Activated T-cell treated with anti-CD3 and anti-CD28 coated beads, Interleukin-2, amount 50 U/mL, for 48 hours (primary cell): ENCODE measurements at regions not wholly inside any gene's neighbourhood (a gene's known extent, or its start where the extent isn't known, plus 50 kb on each side); places are given as distances from the start of the nearest gene placed in this dataset.
"Not testable (repeated sequence)": the region's sequence is repeated elsewhere in the genome, so short reads cannot be mapped to it uniquely, and the experiment has no call there.

Source experiments
- DNase-seq, 2 experiments: peaks; one replicate each; pipeline ENCODE4 v3.0.0-alpha.2; 2020

DNA sequence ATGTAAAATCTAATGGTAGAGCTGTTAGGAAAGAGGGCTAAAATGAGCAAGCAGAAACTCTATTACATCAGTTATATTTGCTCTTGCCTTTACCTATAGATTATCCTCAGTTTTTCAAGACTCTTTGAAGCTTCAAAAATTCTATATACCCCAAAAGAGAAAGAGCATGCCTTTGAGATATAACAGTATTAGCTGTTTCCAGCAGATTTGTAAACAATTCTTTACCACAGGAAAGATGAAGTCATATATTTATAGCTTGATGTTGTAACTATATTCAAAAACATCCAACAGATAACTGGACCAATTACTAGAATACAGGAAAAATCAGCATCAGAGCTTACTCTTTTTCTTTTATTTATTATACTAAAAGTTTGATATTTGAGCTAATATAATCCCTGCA, 416.2 kb upstream of the TPK1 start:
- no peak for DNase-seq

DNA sequence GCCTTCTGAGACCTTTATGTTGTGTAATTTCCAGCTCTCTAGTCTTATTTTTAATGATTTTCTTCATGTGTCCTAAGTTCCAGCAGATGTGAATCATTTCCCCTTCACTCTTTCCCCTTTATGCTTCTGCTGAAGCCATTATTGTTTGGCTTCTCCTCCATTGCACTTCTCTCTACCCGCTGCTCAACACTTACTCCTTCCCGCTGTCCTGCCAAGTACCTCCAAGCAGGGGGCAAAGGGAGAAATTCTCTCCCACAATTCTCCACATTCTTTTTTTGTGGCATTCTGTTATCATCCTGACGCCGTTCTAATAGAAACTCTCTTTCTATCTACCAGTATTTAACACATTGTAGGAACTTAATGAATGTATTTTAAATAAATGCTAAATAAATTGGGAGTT, 388.9 kb upstream of the TPK1 start:
- no peak for DNase-seq

DNA sequence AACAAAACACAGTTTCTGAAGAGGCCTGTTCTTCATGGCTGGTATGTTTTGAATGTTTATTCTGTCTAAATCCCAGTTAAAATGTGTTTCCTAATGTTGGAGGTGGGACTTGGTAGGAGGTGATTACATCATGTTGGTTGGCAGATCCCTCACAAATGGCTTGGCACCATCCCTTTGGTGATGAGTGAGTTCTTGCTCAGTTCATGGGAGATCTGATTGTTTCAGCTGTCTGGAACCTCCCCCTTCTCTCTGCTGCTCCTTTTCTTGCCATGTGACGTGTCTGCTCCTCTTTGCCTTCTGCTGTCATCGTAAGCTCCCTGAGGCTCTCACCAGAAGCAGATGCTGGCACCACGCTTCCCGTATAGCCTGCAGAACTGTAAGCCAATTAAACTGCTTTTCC, 383.6 kb upstream of the TPK1 start:
- no peak for DNase-seq

DNA sequence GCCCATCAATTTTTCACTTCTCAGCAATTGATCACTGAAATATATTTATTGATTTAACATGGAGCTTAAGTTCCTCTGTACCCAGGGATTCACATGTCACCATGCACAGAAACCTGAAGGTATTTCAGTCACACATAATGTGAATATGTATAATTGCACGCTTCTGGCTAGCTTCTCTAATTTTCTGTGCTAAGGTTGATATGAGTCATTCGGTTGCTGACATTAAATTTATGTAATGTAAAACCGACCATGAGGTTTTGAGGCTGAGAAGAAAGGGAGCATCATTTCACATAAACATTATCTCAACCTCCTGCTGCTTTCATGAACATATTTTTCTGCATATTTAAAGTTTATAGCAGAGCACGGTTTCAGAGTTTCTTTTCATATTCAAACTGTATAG, 381.0 kb upstream of the TPK1 start:
- no peak for DNase-seq

DNA sequence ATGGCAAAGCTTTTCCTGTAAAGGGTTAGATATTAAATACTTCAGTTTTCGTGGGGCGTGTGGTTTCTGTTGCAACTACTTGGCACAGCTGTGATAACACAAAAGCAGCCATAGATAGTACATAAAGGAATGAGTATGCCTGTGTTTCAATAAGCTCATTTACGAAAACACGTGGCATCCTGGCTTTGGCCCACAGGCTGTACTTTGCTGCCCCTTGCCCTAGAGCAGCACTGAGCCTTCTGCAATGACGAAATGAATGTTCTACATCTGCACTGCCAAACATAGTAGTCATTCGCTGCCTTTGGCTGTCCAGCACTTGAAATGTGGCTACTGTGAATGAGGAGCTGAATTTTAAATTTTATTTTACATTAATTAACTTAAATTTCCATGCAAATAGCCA, 376.2 kb upstream of the TPK1 start:
- DNase-seq, result no peak

DNA sequence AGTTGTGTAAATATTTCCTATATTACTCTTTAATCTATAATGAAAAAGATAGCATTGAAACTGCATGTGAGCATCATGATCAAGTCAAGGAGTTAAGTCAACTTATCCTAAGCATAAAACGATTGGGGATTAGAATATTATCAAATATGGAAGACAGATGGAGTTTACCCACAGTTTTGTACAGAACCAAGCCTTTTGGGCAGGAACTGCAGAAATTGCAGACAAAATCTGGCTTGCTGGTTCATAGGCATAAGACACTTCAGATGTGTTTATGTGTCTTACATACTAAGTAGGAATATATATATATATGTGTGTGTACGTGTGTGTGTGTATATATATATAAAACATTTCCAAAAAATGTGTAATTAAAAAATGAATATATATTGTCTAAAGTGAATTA, 375.4 kb upstream of the TPK1 start:
- no peak for DNase-seq

DNA sequence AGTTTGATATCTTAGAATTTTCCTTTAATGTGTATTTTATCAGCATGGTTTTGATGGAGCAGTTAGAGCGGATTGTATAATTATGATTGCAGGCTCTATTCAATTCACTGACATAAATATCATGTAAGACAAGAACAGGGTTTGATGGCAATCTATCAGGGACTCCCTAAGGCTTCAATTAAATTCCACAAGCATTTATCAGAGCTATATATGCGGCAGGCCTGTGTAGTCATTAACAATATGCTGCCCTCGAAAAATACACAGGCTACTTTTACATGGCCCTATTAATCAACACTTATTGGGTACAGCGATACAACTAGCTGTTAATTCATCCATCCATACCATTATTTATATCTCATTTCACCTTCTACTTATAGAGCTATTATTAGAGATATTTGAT, 358.1 kb upstream of the TPK1 start:
- DNase-seq, result no peak

DNA sequence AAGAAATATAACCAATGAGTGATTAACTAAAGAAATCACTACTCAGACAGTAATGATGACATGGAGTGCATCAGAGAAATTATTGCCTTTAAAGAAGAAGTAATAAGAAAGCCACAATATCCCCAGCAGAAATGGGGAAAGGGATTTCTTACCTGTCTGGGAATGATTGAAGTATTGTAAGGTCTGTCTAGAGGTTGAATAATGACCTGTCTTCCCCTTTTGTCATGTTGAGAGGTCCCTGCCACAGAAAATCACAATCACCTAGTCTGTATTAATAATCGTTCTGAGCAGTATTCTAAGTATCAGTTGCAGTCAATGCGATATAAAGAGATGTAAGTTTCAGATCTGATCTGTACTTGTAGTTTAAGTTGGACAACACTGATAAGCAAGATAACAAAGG, 349.1 kb upstream of the TPK1 start:
- no peak for DNase-seq

DNA sequence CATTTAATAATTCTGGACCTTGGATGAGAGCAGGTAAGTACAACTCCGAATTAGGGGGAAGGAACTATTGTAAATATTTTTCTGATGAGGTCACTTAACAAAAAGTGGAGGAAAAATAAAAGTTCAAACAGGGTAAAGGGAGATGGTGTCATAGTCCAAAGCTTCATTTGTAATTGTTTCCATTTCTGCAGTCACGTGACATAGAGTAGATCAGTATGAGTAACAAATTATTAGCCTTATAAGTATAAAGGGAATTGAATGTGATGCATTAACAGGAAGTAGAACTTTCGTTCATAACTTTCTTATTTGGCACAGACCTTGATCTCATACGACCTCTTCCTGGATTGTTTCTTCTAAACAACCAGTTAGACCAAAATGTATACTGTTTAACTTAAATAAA, 347.2 kb upstream of the TPK1 start:
- DNase-seq, result no peak

DNA sequence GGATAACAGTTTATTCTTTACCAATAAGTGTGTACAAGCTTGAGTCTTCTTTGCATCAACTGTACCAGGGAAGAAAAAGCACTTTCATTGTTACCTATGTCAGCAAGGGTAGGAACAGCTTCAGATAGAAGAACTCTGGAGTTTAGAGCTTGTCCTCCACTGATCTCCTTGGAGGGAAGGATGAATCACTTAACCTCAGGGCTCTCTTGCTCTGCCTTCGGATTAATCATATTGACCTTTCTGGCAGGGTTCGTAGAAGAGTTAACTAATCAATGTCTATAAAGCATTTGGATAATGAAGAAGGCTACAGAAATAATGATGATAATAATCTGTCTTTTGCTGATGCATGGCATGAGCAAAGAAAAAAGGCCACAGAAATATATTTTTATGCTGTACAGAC, 339.5 kb upstream of the TPK1 start:
- no peak for DNase-seq

DNA sequence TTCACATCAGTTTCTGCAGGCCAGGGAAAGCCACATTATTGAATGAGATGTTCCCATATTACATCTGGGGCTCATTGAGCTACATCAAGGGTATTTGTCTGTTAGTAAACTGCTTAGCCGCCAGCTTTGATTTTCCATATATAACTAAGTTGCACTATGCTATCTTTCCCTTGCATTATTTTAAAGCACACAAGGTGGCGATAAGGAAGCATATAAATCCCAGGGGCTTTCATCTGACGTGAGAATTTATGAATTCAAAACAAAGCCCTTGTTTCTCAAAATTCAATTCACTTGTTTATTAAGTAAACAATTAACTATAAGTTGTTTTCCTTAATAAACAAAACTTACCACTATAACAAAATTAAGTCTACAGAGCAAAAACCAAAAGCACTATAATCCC, 334.1 kb upstream of the TPK1 start:
- no peak for DNase-seq

DNA sequence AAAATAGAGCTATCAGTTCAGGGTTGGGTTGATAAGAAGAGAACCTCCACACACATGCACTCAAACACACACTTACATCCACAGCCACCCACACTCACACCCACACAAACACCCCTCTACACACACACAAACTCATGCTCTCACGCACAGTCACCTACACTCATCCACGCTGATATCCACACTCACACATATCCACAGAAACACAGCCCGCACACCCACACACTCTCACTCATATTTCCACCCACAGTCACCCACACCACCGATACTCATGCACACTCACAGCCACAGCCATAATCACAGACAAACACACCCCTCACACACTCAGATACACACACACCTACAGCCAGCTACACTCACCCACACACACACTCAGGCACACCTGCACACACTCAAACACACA, 333.0 kb upstream of the TPK1 start:
- no peak for DNase-seq

DNA sequence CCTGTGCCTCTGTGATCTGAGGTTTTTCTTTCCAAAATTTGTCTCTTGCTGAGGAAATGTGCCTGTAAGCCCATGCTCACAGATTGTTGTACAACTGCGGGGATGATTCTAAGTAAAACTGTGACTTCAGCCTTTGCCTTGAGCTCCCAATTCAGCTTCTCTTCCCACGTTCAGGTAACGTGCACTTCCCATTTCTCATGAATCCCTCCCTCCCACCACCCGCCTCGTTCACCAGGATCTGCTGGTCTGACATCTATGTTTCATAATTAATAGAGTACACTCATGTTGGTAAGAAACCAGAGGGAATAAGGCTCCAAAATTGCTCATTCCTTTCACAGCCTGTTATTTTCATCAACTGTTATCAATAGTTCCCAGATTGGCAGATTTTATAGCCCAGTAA, 332.6 kb upstream of the TPK1 start:
- no peak for DNase-seq

DNA sequence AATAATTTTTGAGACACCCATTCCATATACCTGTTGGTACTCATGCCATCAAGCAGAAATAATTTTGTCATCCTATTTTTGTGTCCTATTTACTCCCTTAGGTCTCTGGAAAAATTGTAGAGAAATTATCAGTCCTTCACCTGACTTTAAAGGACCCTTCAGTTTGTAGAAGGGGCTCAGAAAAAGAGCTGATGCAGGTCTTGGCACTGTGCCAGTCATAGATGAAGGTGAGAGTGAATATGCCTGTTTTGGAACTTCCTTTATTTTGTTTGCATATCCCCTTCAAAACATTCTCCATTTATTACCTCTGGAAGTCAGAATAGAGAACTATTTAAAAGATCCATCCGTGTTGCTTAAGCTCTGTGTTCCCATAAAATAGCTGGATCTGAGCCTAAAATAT, 321.0 kb upstream of the TPK1 start:
- no peak for DNase-seq

DNA sequence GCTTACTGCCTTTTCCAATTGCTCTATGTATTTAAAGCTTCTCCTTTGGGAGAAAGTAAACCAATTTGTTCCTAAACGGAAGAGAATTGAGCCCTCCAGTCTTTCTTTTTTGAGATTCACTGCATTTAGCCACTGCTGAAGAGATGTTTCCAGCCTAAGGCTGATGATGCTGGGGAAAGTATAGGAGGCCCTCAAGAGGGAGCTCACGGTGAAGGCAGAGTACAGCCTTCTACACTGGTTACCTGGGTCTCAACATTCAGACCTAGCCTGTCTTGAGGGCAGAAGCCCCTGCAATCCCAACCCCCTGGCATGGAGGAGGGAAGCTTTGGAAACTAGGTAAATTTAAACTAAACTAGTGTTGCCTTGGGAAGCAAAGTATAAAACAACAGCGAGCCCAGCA, 316.7 kb upstream of the TPK1 start:
- DNase-seq, result no peak

DNA sequence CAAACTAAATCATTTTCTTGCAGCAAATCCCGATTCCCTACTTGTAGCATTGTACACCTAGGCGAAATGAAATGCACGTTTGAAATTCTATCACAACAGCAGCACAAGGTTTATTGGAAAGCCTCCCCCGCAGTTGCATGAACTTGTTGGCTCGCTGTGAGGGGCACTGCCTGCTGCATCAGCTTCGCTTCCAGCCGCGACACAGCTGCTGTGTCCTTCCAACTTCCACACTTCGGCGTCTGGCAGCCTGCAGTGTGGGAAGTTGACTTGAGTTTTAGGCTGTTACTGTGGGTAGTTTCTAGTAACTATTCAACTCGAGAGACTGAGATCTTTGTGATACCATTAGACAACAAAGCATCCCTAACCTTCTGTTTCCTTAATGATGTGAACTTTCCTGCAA, 315.8 kb upstream of the TPK1 start:
- DNase-seq, result no peak

DNA sequence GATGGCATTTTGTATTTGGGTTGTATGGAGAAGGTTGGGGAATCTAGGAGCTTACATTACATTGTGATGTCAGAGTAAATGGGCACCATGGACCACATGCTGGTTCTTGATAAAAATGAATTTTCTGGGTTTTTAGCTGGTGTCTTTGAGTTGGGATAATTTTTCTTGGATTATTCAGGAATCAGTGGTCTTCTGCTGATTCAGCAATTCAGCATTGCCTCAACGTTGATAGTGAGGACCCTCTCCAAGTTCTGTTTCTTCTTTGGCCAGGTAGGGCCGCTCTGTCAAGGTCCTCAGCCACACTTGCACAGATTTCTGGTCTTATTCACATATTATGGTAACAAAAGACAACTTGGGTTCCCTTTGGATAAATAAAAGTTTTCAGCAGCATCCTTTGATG, 312.0 kb upstream of the TPK1 start:
- DNase-seq, result no peak

DNA sequence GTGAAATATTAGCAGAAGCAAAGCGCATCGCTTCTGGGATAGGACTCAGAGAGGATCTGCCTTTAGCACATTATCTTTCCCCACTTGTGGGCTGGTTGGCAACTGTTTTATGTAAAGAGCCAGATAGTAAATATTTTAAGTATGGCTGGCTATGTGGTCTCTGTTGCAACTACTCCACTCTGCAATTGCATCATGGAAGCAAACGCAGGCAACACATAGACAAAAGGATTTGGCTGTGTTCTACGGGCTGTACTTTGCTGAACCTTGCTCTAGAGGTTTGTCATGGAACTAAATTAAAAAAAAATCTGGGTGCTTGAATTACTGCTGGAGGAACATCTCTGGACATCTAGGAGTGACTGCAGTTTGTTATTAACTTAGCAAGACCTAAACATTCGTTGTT, 307.8 kb upstream of the TPK1 start:
- DNase-seq, result no peak

DNA sequence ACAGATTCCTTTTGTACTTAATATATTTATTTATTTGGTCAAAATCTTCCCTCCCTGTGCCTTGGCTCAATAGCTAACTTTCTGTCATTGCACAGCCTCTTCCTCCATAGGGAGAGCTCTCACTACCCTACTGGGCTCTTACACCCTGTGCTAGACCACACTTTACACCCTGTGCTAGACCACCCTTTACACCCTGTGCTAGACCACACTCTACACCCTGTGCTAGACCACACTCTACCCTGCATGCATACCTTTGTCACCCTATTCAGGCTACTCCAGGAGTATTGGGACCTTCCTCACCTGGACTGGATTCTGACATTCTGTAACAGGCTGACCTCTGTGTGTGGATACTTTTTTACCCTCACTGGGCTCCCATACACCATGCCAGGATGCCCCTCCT, 298.5 kb upstream of the TPK1 start:
- no peak for DNase-seq

DNA sequence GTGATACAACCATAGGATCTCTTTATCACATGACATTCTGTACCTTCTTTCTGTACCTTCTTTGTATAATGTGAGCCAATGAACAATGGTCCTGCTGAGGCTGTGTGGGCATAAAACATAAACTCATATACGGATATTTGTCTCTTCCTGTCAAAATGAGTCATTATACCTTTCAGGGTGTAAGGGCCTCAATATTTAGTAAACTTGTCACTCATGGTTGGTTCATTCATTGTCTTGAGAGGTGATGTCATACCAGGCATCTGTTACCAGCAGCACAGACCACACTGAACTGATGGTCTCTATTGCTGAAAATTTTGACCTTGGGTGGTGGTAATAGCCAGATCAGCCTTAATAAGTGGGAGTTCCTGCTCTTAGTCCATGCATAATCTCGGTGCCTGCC, 287.6 kb upstream of the TPK1 start:
- no peak for DNase-seq

DNA sequence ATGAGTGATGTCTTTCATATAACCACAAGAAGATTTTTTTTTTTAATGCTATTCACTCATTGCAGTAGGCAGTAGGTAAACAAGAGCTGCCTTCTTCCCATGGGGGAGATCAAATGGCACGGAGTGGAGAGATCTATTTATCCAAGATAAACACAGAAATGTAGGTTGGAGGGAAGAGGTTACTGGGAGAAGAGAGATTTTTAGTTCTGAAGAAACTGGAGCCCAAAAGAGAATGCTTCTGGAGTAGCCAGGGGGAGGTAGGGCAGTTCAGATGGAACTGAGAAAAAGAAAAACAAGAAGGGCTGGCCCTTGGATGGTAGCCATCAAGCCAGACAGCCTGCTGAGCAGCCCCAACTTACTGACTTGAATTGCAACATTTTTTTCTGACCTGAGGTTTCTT, 270.1 kb upstream of the TPK1 start:
- DNase-seq, result no peak

DNA sequence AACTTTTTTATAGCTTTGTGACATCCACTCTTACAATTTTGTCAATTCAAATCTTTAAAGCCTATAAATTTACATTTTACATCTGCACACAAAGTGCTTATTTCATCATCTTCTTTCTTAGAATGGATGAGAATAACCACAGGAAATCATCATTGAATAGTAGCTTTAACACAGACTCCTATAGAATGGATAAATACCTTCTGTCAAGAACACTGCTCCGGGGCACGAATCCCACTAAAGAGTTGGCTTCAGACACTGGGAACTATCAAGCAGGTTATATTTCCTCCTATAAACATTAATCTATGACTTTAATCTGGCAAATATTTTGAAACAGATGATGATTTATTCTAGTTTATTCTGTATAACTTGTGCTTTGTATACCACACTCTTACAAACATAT, 269.7 kb upstream of the TPK1 start:
- DNase-seq, result no peak

DNA sequence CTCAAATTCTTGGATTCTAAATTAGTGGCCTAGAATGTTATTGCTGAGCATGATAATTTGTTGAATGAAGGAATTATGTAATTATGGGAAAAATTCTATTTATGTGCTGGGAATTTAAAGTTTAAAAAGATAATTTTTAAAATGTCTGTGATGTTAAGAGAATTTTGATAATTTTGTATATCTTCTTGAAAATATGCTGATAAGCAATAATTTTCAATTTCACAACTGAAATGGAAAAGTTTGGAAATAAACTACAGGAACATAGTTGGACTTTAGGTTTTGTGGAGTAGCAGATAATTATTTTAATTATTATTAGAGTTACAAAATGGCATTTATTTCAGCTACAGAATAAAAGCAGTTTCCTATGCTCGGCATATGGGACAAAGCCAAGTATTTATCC, 268.5 kb upstream of the TPK1 start:
- DNase-seq, result no peak

DNA sequence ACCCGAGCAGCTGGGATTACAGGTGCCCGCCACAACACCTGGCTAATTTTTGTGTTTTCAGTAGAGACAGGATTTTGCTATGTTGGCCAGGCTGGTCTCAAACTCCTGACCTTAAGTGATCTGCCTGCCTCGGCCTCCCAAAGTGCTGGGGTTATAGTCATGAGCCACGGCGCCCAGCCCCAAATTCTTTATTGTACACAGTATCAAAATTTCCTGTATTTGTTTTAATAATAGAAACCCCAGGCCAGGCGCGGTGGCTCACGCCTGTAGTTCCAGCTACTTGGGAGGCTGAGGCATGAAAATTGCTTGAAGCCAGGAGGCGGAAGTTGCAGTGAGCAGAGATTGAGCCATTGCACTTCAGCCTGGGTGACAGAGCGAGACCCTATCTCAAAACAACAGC, 266.3 kb upstream of the TPK1 start:
- DNase-seq, result not testable (repeated sequence)

DNA sequence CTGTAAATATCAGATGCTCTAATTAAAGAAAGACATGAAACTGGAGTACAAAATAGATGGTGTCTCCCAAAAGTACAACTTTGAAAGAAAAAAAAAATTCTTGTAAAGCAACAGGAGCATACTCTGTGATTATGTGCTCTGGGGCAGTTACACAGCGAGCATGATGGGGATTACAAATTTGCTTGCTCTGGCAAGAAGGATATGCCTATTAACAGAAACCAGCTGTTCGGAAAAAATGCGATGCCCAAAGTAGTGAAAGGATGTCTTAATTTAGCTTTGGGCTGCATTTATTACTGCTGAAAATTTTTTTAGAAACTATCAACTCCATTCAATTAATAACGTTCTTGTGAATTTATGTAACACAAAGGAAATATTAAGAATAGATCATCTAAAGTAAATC, 256.9 kb upstream of the TPK1 start:
- no peak for DNase-seq

DNA sequence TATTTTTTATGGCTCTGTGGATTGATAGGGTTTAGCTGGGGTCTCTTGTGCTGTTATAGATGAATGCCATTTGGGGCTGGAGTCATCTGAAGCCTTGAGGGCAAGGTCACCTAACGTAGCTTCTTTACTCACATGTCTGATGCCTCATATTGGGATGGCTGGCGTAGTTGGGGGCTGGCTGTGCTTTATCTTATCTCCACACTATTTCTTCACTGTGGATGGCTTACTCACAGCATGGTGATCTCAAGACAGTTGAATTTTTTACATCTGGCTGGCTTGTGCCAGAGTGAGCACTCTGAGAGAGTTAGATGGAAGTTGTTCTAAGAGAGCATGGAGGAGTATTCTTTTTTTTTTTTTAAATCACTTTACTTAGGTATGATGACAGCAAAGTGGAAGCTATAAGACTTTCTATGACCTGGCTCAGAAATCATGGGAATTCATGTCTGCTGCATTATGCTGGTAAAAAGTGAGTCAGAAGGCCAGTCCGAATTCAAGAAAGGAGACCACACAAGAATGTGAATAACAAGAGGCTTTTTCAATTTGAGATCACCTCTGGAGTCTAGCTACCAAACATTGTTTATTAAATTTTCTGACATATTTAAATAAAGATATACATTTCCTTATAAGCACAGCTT, 252.4 kb upstream of the TPK1 start:
- no peak for DNase-seq
